Endothelial cell of umbilical vein (primary cell): ENCODE measurements at regions not wholly inside any gene's neighbourhood (a gene's known extent, or its start where the extent isn't known, plus 50 kb on each side); places are given as distances from the start of the nearest gene placed in this dataset.

Source experiments
- BruUV-seq: library from RNA; stranded (reverse); fragments of 400-500 nt; replicated peaks from 2 replicates; lab custom pipeline; 2021; lab: Mats Ljungman, UMichigan
- CTCF ChIA-PET: fragments of 300-600, 350-600 bp; sonication (Branson Sonifier 250); formaldehyde crosslinking; loops from one replicate; lab custom pipeline; 2021; ENCODE audit warnings: antibody characterized with exemption, inconsistent platforms; lab: Charles Lee
- POLR2A ChIA-PET: fragments of 300-600, 350-600 bp; sonication (Branson Sonifier 250); formaldehyde crosslinking; loops from one replicate; lab custom pipeline; 2021; ENCODE audit warnings: antibody characterized with exemption, inconsistent platforms; lab: Charles Lee
- DNase-seq: peaks from one replicate; pipeline ENCODE4 v3.0.0-alpha.2; 2011; ENCODE audit warnings: low read depth, low spot score
- FAIRE-seq: peaks from 2 replicates; lab custom pipeline; 2011; peaks lifted over from hg19 to GRCh38; lab: Jason Lieb, UNC
- H2AFZ ChIP-seq: 2 replicates; pipeline ENCODE4 v1.6.0; 2012; ENCODE audit warnings: low read depth, low read length, control low read depth, inconsistent platforms
- H3K27ac ChIP-seq: 2 replicates; pipeline ENCODE4 v1.5.1; 2011; ENCODE audit warnings: low read depth, mild to moderate bottlenecking, control low read depth, low read length, moderate library complexity; ENCODE audit not compliant: insufficient read depth
- H3K27me3 ChIP-seq, 2 experiments: 2 replicates each; pipeline versions ENCODE4 v1.6.0 to v1.6.1; 2011; ENCODE audit warnings: low read length in 2 of 2, mixed read lengths in 1 of 2; ENCODE audit not compliant: control insufficient read depth in 2 of 2, insufficient read depth in 2 of 2
- H3K36me3 ChIP-seq, 2 experiments: 2 replicates in 1 of 2; 3 replicates in 1 of 2; pipeline ENCODE4 v1.5.1; 2011; ENCODE audit warnings: low read length in 2 of 2, mild to moderate bottlenecking in 1 of 2, moderate library complexity in 1 of 2; ENCODE audit not compliant: control insufficient read depth in 2 of 2, insufficient read depth in 2 of 2; ENCODE audit errors: extremely low read depth in 1 of 2
- H3K4me1 ChIP-seq: 3 replicates; pipeline ENCODE4 v1.5.1; 2011; ENCODE audit warnings: mild to moderate bottlenecking, low read length; ENCODE audit not compliant: control insufficient read depth, insufficient read depth; ENCODE audit errors: extremely low read depth
- H3K4me2 ChIP-seq: 2 replicates; pipeline ENCODE4 v1.6.1; 2011; ENCODE audit warnings: low read length, control low read depth, mixed read lengths; ENCODE audit not compliant: insufficient read depth
- H3K4me3 ChIP-seq, 3 experiments: fragments of 200-600 bp in 1 of 3; sonication (generic), shearing (Covaris generic) in 1 of 3; replicated peaks in 1 of 3; 2 replicates each; pipeline ENCODE4 v1.5.1; 2011 to 2016; ENCODE audit warnings: control low read depth in 3 of 3, low read length in 3 of 3, mild to moderate bottlenecking in 2 of 3, inconsistent platforms in 1 of 3, low read depth in 1 of 3, moderate library complexity in 1 of 3; ENCODE audit not compliant: insufficient read depth in 1 of 3
- H3K79me2 ChIP-seq: 2 replicates; pipeline ENCODE4 v1.6.0; 2012; ENCODE audit warnings: low read length, inconsistent platforms; ENCODE audit not compliant: control insufficient read depth, insufficient read depth
- H3K9ac ChIP-seq: replicated peaks from 2 replicates; pipeline ENCODE3; 2011; ENCODE audit warnings: low read length, control low read depth; ENCODE audit not compliant: insufficient read depth; ENCODE audit errors: extremely low read depth
- H3K9me1 ChIP-seq: replicated peaks from 3 replicates; pipeline ENCODE4 v1.6.0; 2011; ENCODE audit warnings: mild to moderate bottlenecking, low read length; ENCODE audit not compliant: control insufficient read depth, insufficient read depth; ENCODE audit errors: extremely low read depth
- H3K9me3 ChIP-seq: replicated peaks from 2 replicates; pipeline ENCODE4 v1.5.1; 2012; ENCODE audit warnings: low read length, inconsistent platforms; ENCODE audit not compliant: control insufficient read depth, insufficient read depth
- H4K20me1 ChIP-seq: replicated peaks from 2 replicates; pipeline ENCODE3; 2011; ENCODE audit warnings: mild to moderate bottlenecking, low read length; ENCODE audit not compliant: control insufficient read depth, insufficient read depth; ENCODE audit errors: extremely low read depth
- CTCF ChIP-seq, 2 donors: IDR thresholded peaks; 1 replicate in 1 of 2; 2 replicates in 1 of 2; pipeline ENCODE4 v1.5.1; 2011; ENCODE audit warnings: low read length in 2 of 2, mild to moderate bottlenecking in 2 of 2, moderate library complexity in 2 of 2, control low read depth in 1 of 2, inconsistent platforms in 1 of 2, low read depth in 1 of 2; ENCODE audit not compliant: insufficient read depth in 1 of 2; ENCODE audit errors: extremely low read depth in 1 of 2
- EZH2 ChIP-seq: IDR thresholded peaks from 2 replicates; pipeline ENCODE4 v1.6.1; 2012; ENCODE audit warnings: borderline replicate concordance, low read depth, mild to moderate bottlenecking, moderate library complexity, low read length, inconsistent platforms; ENCODE audit not compliant: severe bottlenecking
- FOS ChIP-seq: IDR thresholded peaks from 2 replicates; pipeline ENCODE4 v1.6.1; 2011; ENCODE audit warnings: mild to moderate bottlenecking, low read length, moderate library complexity, borderline replicate concordance; ENCODE audit not compliant: insufficient read depth
- GATA2 ChIP-seq: IDR thresholded peaks from 2 replicates; pipeline ENCODE4 v1.7.0; 2011; ENCODE audit warnings: low read depth, mild to moderate bottlenecking, moderate library complexity, mixed read lengths, low read length; ENCODE audit not compliant: insufficient read length, insufficient read depth
- JUN ChIP-seq: IDR thresholded peaks from 2 replicates; pipeline ENCODE4 v1.6.1; 2011; ENCODE audit warnings: borderline replicate concordance, low read depth; ENCODE audit not compliant: insufficient read length, insufficient read depth
- MAX ChIP-seq: IDR thresholded peaks from 2 replicates; pipeline ENCODE4 v1.6.1; 2011; ENCODE audit not compliant: insufficient read depth, insufficient read length
- MYC ChIP-seq: IDR thresholded peaks from one replicate; pipeline ENCODE4 v1.6.1; 2011; ENCODE audit warnings: mild to moderate bottlenecking, low read depth, low read length
- POLR2A ChIP-seq: IDR thresholded peaks from 2 replicates; pipeline ENCODE4 v1.6.1; 2012; ENCODE audit warnings: low read depth, mild to moderate bottlenecking, control low read depth, low read length
- POLR2AphosphoS5 ChIP-seq: IDR thresholded peaks from 2 replicates; pipeline ENCODE4 v1.6.1; 2012; ENCODE audit warnings: low read depth, mild to moderate bottlenecking, control low read depth, low read length, moderate library complexity; ENCODE audit not compliant: insufficient read depth
- dilution Hi-C: fragments of 300-500 bp; cut with MboI; formaldehyde crosslinking; loops from one replicate; pipeline ENCODE4 v1.15.0; 2019; ENCODE audit warnings: low sequenced_read_pairs; ENCODE audit not compliant: extremely low pct_ligation_motif_present
- intact Hi-C: fragments of 100-400 bp; cut with micrococcal nuclease; formaldehyde crosslinking; loops from one replicate; pipeline ENCODE4 v1.10.0; 2022

- no peaks in the 10 kb centered on the region for H3K36me3 ChIP-seq
- H3K4me2 ChIP-seq = no peak overlapping the region
- no peak overlapping the region for H3K27ac ChIP-seq
- no peak for FAIRE-seq
- no TSS peak for BruUV-seq
- H3K27me3 ChIP-seq = no peaks in the 10 kb centered on the region
- CTCF ChIA-PET = no interaction called here
- H3K9me1 ChIP-seq = no peaks in the 10 kb centered on the region
- no peak for DNase-seq
- dilution Hi-C loops = no loop called here
- POLR2A ChIA-PET = no interaction called here
- TF ChIP-seq JUN = no peak
- no peak for TF ChIP-seq MYC
- TF ChIP-seq GATA2 = no peak
- no peak for TF ChIP-seq POLR2A
- no peak for TF ChIP-seq FOS
- TF ChIP-seq EZH2 = no peak
- no peak for TF ChIP-seq POLR2AphosphoS5
- no peak for TF ChIP-seq MAX
- no peak for TF ChIP-seq CTCF (IDR thresholded peaks at IDR 0.05; ENCODE audit: extremely low read depth in 1 of 2, insufficient read depth in 1 of 2, low read depth in 1 of 2, low read length in 2 of 2)
- no peak overlapping the region for H2AFZ ChIP-seq
- H3K9me3 ChIP-seq = no peaks in the 10 kb centered on the region
- H3K79me2 ChIP-seq = no peaks in the 10 kb centered on the region
- H3K4me3 ChIP-seq = no peak overlapping the region
- H3K4me1 ChIP-seq = no peaks in the 10 kb centered on the region
- intact Hi-C loops = no loop called here
- no peaks in the 10 kb centered on the region for H4K20me1 ChIP-seq
- H3K9ac ChIP-seq = no peak overlapping the region
Observed at GRCh38 chr13:68522184-68522583, 1292.0 kb upstream of the PCDH9 start.
